Left ventricle myocardium superior (tissue), 1 donor: ENCODE measurements at regions not wholly inside any gene's neighbourhood (a gene's known extent, or its start where the extent isn't known, plus 50 kb on each side); places are given as distances from the start of the nearest gene placed in this dataset.

ENCODE experiments used
- ATAC-seq: fragments of 200-7000 bp; cut with Tn5 transposase; one replicate; pipeline ENCODE4 v1.9.1; 2020; ENCODE audit warnings: mild to moderate bottlenecking, moderate library complexity
- DNase-seq: peaks from one replicate; pipeline ENCODE4 v3.0.0-alpha.2; 2020
- intact Hi-C: fragments of 100-400 bp; cut with micrococcal nuclease; formaldehyde crosslinking; loops from one replicate; pipeline ENCODE4 v1.11.0; 2022
- donor health status: DM: no; HTN: yes; CAD: no; lungs with severe emphysema.

- ATAC-seq, result no peak
- no peak for DNase-seq
- intact Hi-C loops, result no loop called here
Measured at GRCh38 chr12:5189173-5189572, 145.5 kb downstream of the KCNA5 start.

- intact Hi-C loops, result loop anchor here (10.0 kb wide), 1 partner anchor 253 kb away; no protein-coding TSS in a partner anchor
- DNase-seq, result no peak
- no peak for ATAC-seq
Measured at GRCh38 chr12:5191803-5192538, 148.3 kb downstream of the KCNA5 start.

DNA sequence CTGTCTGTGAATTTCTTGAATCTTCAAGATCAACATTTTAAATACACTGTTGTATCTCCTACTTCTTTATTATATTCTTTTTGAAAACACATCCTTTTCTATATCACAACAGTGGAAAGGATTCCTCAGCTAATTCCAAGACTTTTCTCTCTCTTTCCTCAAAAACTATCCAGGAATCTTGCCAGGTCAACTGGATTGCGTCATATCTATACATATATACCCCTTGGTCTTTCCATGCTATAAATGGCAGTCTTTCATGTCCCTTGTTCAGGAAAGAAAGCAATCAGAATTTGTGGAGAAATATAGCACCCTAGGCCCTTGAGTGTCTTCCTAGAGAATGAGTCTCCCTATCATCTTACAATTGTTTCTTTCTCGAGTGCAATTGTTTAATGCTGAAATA, 149.0 kb downstream of the KCNA5 start:
- DNase-seq (no peak), ATAC-seq (no peak)
- intact Hi-C loops, result loop anchor here (10.0 kb wide), 1 partner anchor 252 kb away; no protein-coding TSS in a partner anchor

DNA sequence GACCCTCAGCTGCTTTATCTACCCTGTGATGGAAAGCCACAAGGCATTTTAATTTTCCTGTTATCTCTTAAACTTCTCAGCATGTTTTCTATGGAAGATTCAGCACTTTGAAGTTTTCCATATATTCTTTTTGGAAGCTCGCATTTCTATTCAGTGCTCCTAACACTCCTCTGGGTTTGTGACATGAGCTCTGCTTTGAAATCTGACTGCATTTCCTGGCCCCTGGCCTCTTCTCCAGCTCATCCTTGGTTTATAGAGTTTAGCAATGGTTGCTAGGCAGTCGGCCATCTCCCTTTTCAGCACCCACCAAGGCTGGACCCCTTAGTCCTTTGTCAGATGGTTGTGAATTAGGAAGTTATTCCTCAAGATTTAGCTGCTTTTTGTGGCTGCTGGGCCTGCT, 150.6 kb downstream of the KCNA5 start:
- intact Hi-C loops, result loop anchor here (10.0 kb wide), 1 partner anchor 250 kb away; no protein-coding TSS in a partner anchor
- no peak for ATAC-seq
- no peak for DNase-seq

- ATAC-seq, result no peak
- no peak for DNase-seq
- intact Hi-C loops, result loop anchor here (10.0 kb wide), 1 partner anchor 250 kb away; no protein-coding TSS in a partner anchor
Measured at GRCh38 chr12:5195244-5195643, 151.6 kb downstream of the KCNA5 start.

- ATAC-seq, result no peak
- intact Hi-C loops, result loop anchor here (10.0 kb wide), 1 partner anchor 249 kb away; no protein-coding TSS in a partner anchor
Measured at GRCh38 chr12:5195691-5196090, 152.0 kb downstream of the KCNA5 start.

GRCh38 chr12:5197131-5197530, 153.5 kb downstream of the KCNA5 start:
- no peak for ATAC-seq
- intact Hi-C loops, result loop anchor here (10.0 kb wide), 1 partner anchor 248 kb away; no protein-coding TSS in a partner anchor
- no peak for DNase-seq

More at GRCh38 chr12:5195691-5196090, 152.0 kb downstream of the KCNA5 start:
- DNase-seq, result no peak

DNA sequence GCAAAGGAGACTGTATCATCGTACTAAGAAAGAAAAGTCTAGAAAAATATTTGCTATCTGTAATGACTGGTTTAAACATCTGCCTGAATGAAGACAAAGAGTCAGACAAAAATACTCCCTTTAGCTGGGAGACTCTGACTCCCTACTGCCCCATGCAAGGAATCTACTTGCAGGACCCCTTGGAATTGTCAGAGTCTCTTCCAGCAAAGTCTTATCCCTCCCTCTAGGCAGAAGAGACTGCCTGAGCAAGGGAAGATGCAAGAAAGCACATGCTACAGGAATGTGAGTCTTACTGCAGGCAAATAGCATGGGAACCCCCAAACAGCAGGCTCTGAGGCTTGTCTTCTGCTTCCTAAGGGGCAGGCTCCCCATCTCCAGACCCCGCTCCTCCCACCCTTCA, 154.0 kb downstream of the KCNA5 start:
- intact Hi-C loops, result loop anchor here (10.0 kb wide), 1 partner anchor 247 kb away; no protein-coding TSS in a partner anchor
- DNase-seq, result no peak

DNA sequence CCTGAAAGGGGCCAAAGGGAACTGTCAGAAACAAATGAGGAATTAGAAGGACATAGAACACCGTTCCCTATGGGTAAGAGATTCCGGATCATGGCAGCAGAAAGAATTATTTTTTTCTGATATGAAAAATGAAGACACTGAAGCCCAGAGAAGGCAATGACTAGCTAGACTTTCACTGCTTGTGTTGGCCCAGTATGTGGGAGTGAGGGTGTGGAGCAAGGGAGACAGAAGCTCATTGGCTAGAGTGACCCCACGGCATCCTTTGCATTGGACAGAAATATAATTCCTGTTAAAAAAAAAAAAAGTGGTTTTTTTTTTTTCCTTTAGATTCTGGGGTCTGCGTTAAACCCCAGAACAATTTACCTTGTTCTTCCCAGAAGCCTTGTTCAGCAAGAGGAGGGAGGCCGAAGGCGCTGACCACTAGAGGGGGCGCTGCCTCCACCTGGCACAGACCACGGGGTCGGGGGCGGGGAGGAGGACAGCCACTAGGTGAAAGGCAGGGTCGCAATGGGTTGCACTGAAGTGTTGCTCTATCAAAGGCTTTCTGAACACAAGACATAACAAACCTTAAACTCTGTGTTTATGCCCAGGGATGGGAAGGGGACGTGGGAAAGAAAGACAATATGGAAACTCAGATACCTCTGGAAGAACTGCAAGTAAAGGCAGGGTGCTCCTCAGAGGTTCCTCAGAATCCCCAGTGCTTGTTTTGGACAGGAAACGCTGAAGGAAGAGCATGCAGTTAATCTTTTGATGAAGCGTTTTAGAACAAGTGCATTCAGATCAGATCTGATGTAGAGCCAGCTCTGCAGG, 156.8 kb downstream of the KCNA5 start:
- ATAC-seq, result peak; percentile 85

More for the DNA sequence above, 154.0 kb downstream of the KCNA5 start:
- no peak for ATAC-seq

GRCh38 chr12:5201554-5202218, 158.0 kb downstream of the KCNA5 start:
- ATAC-seq (peak; percentile 64), DNase-seq (peak; percentile 53)
- intact Hi-C loops, result no loop called here

More for the DNA sequence above, 156.8 kb downstream of the KCNA5 start:
- intact Hi-C loops, result no loop called here
- peak; percentile 78 for DNase-seq

GRCh38 chr12:5203274-5203673, 159.6 kb downstream of the KCNA5 start:
- ATAC-seq (no peak), DNase-seq (no peak)
- intact Hi-C loops, result no loop called here

DNA sequence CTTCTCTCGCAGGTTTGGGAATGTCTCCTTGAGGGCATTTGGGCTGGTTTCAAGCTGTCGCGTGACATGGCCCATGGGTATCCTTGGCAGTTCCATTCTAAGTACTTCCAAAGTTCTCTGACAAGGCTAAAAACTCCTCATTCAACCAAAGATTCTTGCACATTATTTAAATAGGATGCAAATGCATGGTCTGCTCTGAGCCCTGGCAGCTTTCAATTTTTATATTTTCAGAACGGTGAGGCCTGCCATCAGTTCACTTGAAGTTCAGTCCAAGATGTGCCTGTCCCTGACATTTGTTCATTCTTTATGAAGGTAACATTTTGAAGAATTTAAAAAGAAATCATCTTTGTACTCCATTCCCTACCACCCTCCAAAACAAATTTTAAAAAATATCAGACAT, 160.0 kb downstream of the KCNA5 start:
- intact Hi-C loops, result no loop called here

DNA sequence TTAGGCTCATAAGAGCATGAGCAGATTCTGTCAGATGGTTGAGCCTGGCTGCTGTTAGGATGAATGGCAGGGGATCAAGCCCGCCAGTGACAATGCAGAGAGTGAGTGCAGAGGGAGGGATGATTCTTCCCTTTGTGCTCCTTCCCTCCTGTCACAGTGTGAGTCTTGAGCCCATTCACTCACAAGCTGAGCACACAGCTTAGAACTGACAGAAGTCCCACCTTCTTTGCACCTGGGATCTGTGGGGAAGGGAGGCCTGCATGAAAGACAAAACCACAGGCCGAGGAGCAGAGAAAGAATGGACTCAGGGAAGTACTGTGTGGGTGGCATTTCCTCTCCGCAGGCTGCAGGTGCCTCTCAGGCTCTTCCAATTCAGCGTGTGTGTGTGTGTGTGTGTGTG, 160.6 kb downstream of the KCNA5 start:
- no peak for ATAC-seq
- intact Hi-C loops, result no loop called here
- DNase-seq, result no peak

More for the DNA sequence above, 160.0 kb downstream of the KCNA5 start:
- DNase-seq (no peak), ATAC-seq (no peak)

DNA sequence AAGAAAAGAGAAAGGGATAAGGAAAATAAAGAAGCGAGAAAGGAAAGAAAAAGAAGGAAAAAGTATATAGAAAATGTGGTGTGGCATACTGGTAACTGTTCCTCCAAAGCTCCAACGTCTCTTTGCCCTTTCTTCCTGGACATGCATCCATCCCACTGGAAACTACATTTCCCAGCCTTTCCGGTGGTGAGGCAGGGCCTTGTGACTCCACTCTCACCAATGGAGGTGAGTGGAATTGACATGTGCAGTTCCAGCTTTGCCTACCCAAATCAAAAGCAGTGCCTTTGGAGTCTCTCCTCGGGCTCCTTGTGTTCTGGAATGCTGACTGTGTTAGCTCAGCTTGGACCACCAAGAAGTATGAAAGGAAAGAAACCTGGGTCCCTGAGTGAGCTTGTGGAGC, 161.2 kb downstream of the KCNA5 start:
- intact Hi-C loops, result no loop called here
- ATAC-seq, result no peak
- no peak for DNase-seq

DNA sequence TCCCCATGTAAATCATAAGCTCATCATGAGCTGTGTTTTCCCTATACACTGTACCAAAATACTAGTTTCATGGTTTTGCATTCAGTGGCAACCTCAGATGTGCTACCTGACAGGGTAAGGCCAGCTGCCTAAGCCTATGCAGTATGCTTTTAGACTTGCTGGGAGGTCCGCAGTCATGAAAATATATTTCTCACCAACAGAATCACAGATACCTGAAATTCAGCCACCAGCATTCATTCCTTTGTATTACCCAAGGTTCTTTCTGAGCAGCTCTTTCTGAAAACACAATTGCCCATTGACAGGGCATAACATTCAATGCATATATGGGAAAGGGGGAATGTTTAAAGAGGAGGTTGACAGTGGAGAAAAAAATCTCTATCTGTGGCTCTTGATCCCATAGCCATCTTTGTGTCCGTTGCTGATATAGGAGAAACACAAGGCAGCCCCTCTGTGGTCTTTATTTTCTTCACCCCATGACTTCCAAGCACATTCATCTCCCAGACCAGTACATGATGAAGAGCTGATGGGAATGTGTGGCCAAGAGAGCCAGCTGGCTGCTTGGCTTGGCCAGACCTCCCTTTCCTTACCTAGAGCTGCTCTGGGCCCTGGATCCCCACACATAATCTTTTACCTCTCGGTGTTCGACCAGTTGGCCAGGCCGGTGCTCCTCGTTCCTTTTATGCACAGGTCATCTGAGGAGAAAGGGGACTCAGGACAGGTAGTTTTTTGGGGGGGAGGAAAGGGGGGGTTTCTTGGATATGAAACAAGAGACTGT, 162.9 kb downstream of the KCNA5 start:
- DNase-seq, result no peak
- intact Hi-C loops, result no loop called here
- ATAC-seq, result no peak

- intact Hi-C loops, result no loop called here
- ATAC-seq (no peak), DNase-seq (no peak)
Measured at GRCh38 chr12:5210179-5210922, 166.7 kb downstream of the KCNA5 start.

DNA sequence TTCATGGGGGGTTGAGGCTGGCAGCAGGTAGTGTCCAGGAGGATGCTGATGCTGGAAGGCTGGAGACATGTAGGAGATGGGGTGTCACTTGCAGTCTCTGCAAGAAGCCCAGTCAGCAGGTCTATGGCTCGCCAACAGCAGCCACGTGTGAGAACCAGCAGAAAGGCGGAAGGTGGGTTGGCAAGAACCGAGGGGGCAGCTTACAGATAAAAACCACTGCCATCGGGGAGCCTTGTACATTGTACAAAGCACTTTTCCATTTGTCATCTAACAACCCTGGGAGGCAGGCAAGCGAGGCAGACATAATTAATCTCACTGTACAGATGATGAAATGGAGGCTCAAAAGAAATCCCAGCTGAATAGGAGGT, 167.2 kb downstream of the KCNA5 start:
- no peak for DNase-seq
- intact Hi-C loops, result no loop called here
- ATAC-seq, result no peak

DNA sequence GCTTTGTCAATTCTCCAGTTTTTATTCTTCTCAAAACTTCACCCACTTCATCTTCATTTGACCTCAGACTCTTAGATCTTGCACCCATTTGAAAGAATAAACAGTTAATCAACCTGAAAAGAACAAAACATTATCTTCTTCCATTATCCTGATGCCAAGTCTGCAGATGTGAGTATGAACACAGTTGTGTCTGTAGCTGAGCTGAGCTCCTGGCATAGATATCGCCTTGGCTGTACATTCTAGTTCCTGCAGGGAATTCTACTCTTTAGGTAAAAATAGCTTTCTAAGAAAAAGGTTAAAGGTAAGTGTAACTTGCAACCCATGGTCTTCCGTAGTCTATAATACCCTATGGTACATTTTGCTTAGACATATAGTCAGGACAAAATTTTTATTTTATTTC, 169.7 kb downstream of the KCNA5 start:
- intact Hi-C loops, result no loop called here
- no peak for DNase-seq
- ATAC-seq, result no peak
